Gastrocnemius medialis (tissue), 4 donors: ENCODE measurements at regions not wholly inside any gene's neighbourhood (a gene's known extent, or its start where the extent isn't known, plus 50 kb on each side); places are given as distances from the start of the nearest gene placed in this dataset.

Experiments
- ATAC-seq, 2 donors: fragments of 150-250 bp; one replicate each; pipeline ENCODE4 v1.9.1; 2016
- DNase-seq, 2 donors: peaks; one replicate each; pipeline ENCODE4 v3.0.0-alpha.2; 2019
- H3K27ac ChIP-seq, 4 donors: fragments of 200-600 bp; sonication (generic); 1 replicate in 1 of 4; 2 replicates in 3 of 4; pipeline ENCODE4 v1.5.1; 2016 to 2018; ENCODE audit warnings: mild to moderate bottlenecking in 2 of 4, moderate library complexity in 1 of 4
- H3K27me3 ChIP-seq, 3 donors: fragments of 200-600 bp; sonication (generic) in 2 of 3; 1 replicate in 1 of 3; 2 replicates in 2 of 3; pipeline versions ENCODE4 v1.5.1 to v1.6.0; 2016 to 2019; ENCODE audit warnings: mild to moderate bottlenecking in 1 of 3, moderate library complexity in 1 of 3
- H3K36me3 ChIP-seq, 2 donors: fragments of 200-600 bp; sonication (generic) in 1 of 2; one replicate each; pipeline ENCODE4 v1.5.1; 2017 to 2018
- H3K4me1 ChIP-seq, 2 donors: fragments of 200-600 bp; sonication (generic) in 1 of 2; one replicate each; pipeline ENCODE4 v1.5.1; 2016 to 2017; ENCODE audit warnings: mild to moderate bottlenecking in 2 of 2
- H3K4me3 ChIP-seq, 4 donors: fragments of 200-600 bp; sonication (generic) in 3 of 4; 1 replicate in 1 of 4; 2 replicates in 3 of 4; pipeline ENCODE4 v1.5.1; 2016 to 2019; ENCODE audit warnings: mild to moderate bottlenecking in 2 of 4
- H3K9me3 ChIP-seq, 3 donors: fragments of 200-600 bp; sonication (generic) in 2 of 3; 1 replicate in 1 of 3; 2 replicates in 2 of 3; pipeline ENCODE4 v1.5.1; 2016 to 2019
- POLR2A ChIP-seq, 2 donors: fragments of 450-650 bp; IDR thresholded peaks; one replicate each; pipeline ENCODE4 v1.6.1; 2017; ENCODE audit warnings: antibody characterized with exemption in 2 of 2, mild to moderate bottlenecking in 2 of 2, moderate library complexity in 2 of 2
- in situ Hi-C, 4 donors: fragments of 200-750 bp; cut with MboI; loops; one replicate each; pipeline versions ENCODE4 v1.15.0 to v1.8.0; 2017; ENCODE audit warnings: low sequenced_read_pairs in 4 of 4
- intact Hi-C: fragments of 100-400 bp; cut with DNase I; formaldehyde crosslinking; loops from one replicate; pipeline ENCODE4 v1.15.1; 2023; ENCODE audit warnings: low total_unique reads
- TF ChIP-seq, protein P1 (sequence below), 5 experiments: fragments of 450-650 bp in 3 of 5; fragments of 200-600 bp in 2 of 5; sonication (generic) in 2 of 5; IDR thresholded peaks in 4 of 5; conservative IDR thresholded peaks in 1 of 5; 1 replicate in 4 of 5; 2 replicates in 1 of 5; pipeline ENCODE4 v1.5.1; 2016 to 2019; ENCODE audit warnings: antibody characterized with exemption in 5 of 5, mild to moderate bottlenecking in 3 of 5, moderate library complexity in 3 of 5

- intact Hi-C loops = no loop called here
- H3K27ac ChIP-seq = no peak overlapping the region
- ATAC-seq (no peak), DNase-seq (no peak)
- H3K27me3 ChIP-seq = no peaks in the 10 kb centered on the region
- H3K36me3 ChIP-seq = no peaks in the 10 kb centered on the region
- no peak overlapping the region for H3K4me3 ChIP-seq
- H3K4me1 ChIP-seq = no peaks in the 10 kb centered on the region
- in situ Hi-C loops = no loop called here
- H3K9me3 ChIP-seq = no peaks in the 10 kb centered on the region
- TF ChIP-seq, protein P1, sequence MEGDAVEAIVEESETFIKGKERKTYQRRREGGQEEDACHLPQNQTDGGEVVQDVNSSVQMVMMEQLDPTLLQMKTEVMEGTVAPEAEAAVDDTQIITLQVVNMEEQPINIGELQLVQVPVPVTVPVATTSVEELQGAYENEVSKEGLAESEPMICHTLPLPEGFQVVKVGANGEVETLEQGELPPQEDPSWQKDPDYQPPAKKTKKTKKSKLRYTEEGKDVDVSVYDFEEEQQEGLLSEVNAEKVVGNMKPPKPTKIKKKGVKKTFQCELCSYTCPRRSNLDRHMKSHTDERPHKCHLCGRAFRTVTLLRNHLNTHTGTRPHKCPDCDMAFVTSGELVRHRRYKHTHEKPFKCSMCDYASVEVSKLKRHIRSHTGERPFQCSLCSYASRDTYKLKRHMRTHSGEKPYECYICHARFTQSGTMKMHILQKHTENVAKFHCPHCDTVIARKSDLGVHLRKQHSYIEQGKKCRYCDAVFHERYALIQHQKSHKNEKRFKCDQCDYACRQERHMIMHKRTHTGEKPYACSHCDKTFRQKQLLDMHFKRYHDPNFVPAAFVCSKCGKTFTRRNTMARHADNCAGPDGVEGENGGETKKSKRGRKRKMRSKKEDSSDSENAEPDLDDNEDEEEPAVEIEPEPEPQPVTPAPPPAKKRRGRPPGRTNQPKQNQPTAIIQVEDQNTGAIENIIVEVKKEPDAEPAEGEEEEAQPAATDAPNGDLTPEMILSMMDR (IDR thresholded peaks at IDR 0.05 in 4 of 5, conservative IDR thresholded peaks at IDR 0.05 in 1 of 5) = no peak
- TF ChIP-seq POLR2A (IDR thresholded peaks at IDR 0.05) = no peak
Measured at GRCh38 chr13:34013061-34013460, 195.1 kb downstream of the RFC3 start.

GRCh38 chr13:34017231-34017630, 199.3 kb downstream of the RFC3 start:
- TF ChIP-seq, protein P1 (IDR thresholded peaks at IDR 0.05 in 4 of 5, conservative IDR thresholded peaks at IDR 0.05 in 1 of 5) = no peak
- TF ChIP-seq POLR2A (IDR thresholded peaks at IDR 0.05) = no peak
- H3K36me3 ChIP-seq = no peaks in the 10 kb centered on the region
- no peak overlapping the region for H3K27ac ChIP-seq
- in situ Hi-C loops = no loop called here
- no peaks in the 10 kb centered on the region for H3K27me3 ChIP-seq
- DNase-seq (no peak), ATAC-seq (no peak)
- no peaks in the 10 kb centered on the region for H3K4me1 ChIP-seq
- intact Hi-C loops = no loop called here
- H3K4me3 ChIP-seq = no peak overlapping the region
- no peaks in the 10 kb centered on the region for H3K9me3 ChIP-seq

GRCh38 chr13:34019870-34020269, 201.9 kb downstream of the RFC3 start:
- no peaks in the 10 kb centered on the region for H3K36me3 ChIP-seq
- H3K4me3 ChIP-seq = no peak overlapping the region
- H3K27ac ChIP-seq = no peak overlapping the region
- H3K27me3 ChIP-seq = no peaks in the 10 kb centered on the region
- TF ChIP-seq POLR2A (IDR thresholded peaks at IDR 0.05) = no peak
- TF ChIP-seq, protein P1 (IDR thresholded peaks at IDR 0.05 in 4 of 5, conservative IDR thresholded peaks at IDR 0.05 in 1 of 5) = no peak
- ATAC-seq = no peak
- intact Hi-C loops = no loop called here
- no peaks in the 10 kb centered on the region for H3K9me3 ChIP-seq
- no peak for DNase-seq
- in situ Hi-C loops = no loop called here
- no peaks in the 10 kb centered on the region for H3K4me1 ChIP-seq

DNA sequence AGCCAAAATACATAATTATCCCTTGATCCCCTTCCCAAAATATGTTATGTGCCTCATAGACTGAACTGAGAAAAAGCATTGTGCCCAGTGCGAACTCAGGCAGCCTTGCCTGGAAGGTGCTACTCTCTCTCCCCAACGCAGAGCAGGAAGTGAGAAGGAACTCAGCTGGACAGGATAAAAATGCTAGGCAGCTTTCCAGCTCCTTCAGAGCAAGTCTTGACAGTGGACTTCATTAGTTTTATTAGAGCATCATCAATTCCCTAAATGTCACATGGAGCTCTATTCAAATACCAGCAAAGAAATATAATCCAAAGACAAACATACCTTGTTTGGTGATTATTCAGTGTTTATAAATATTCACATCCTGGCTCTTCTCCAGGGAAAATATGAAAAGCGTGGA, 202.4 kb downstream of the RFC3 start:
- intact Hi-C loops = no loop called here
- H3K4me1 ChIP-seq = no peaks in the 10 kb centered on the region
- no peaks in the 10 kb centered on the region for H3K36me3 ChIP-seq
- no peaks in the 10 kb centered on the region for H3K9me3 ChIP-seq
- in situ Hi-C loops = no loop called here
- TF ChIP-seq, protein P1 (IDR thresholded peaks at IDR 0.05 in 4 of 5, conservative IDR thresholded peaks at IDR 0.05 in 1 of 5) = no peak
- no peak for TF ChIP-seq POLR2A (IDR thresholded peaks at IDR 0.05)
- ATAC-seq (no peak), DNase-seq (no peak)
- H3K27ac ChIP-seq = no peak overlapping the region
- no peaks in the 10 kb centered on the region for H3K27me3 ChIP-seq
- no peak overlapping the region for H3K4me3 ChIP-seq

DNA sequence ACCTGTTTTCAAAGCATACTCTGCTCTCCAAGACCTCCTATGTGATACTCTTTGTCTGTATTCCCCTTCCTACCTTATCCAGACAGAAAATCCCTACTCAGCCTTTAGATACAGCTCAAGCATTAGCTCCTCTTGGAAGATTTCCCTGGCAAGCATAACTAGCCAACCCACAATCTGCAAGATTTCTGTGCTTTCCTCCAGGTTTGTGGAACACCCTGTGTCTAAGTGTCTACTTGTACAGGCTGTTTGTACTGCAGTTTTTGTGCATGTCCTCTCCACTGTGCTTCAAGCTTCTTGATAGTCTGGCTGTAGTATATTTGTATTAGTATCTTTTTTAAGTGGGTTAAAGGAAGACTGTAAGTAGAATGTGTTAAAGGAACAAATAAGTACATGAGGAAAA, 203.7 kb downstream of the RFC3 start:
- no peak for ATAC-seq
- Histone ChIP-seq H3K9me3 (no peaks in the 10 kb centered on the region), H3K4me1 (no peaks in the 10 kb centered on the region), H3K4me3 (no peak overlapping the region), H3K36me3 (no peaks in the 10 kb centered on the region), H3K27me3 (no peaks in the 10 kb centered on the region), H3K27ac (no peak overlapping the region)
- TF ChIP-seq, protein P1 (IDR thresholded peaks at IDR 0.05 in 4 of 5, conservative IDR thresholded peaks at IDR 0.05 in 1 of 5) = no peak
- no peak for DNase-seq
- intact Hi-C loops = no loop called here
- in situ Hi-C loops = no loop called here
